Liver (tissue), 8 donors: ENCODE measurements at regions not wholly inside any gene's neighbourhood (a gene's known extent, or its start where the extent isn't known, plus 50 kb on each side); places are given as distances from the start of the nearest gene placed in this dataset.

Experiments used
- DNase-seq: peaks from one replicate; pipeline ENCODE4 v3.0.0-alpha.2; 2017; ENCODE audit warnings: low spot score
- H3K27ac ChIP-seq, 2 donors: one replicate each; pipeline ENCODE4 v1.7.0; 2013; ENCODE audit warnings: inconsistent platforms in 2 of 2, low read length in 2 of 2, control low read depth in 1 of 2, low read depth in 1 of 2, mild to moderate bottlenecking in 1 of 2
- H3K27me3 ChIP-seq, 4 donors: one replicate each; pipeline versions ENCODE4 v1.6.1 to v1.7.0; 2013; ENCODE audit warnings: low read length in 3 of 4, inconsistent platforms in 1 of 4, mild to moderate bottlenecking in 1 of 4, moderate library complexity in 1 of 4; ENCODE audit not compliant: control insufficient read depth in 4 of 4, insufficient read depth in 4 of 4
- H3K36me3 ChIP-seq, 4 donors: one replicate each; pipeline versions ENCODE4 v1.6.1 to v1.7.0; 2013; ENCODE audit warnings: low read length in 3 of 4, mild to moderate bottlenecking in 3 of 4, low read depth in 1 of 4, moderate library complexity in 1 of 4; ENCODE audit not compliant: control insufficient read depth in 4 of 4, insufficient read depth in 3 of 4
- H3K4me1 ChIP-seq, 4 donors: one replicate each; pipeline versions ENCODE4 v1.6.1 to v1.7.0; 2013; ENCODE audit warnings: low read length in 3 of 4, mild to moderate bottlenecking in 3 of 4, moderate library complexity in 1 of 4; ENCODE audit not compliant: control insufficient read depth in 4 of 4, insufficient read depth in 4 of 4
- H3K4me3 ChIP-seq, 3 donors: one replicate each; pipeline versions ENCODE4 v1.6.1 to v1.7.0; 2013; ENCODE audit warnings: low read length in 3 of 3, control low read depth in 1 of 3, low read depth in 1 of 3, mild to moderate bottlenecking in 1 of 3
- H3K9ac ChIP-seq, 2 donors: one replicate each; pipeline ENCODE4 v1.7.0; 2013; ENCODE audit warnings: low read length in 2 of 2, mild to moderate bottlenecking in 2 of 2, moderate library complexity in 2 of 2, control low read depth in 1 of 2, low read depth in 1 of 2
- H3K9me3 ChIP-seq, 4 donors: one replicate each; pipeline versions ENCODE4 v1.6.1 to v1.7.0; 2013; ENCODE audit warnings: low read length in 3 of 4; ENCODE audit not compliant: control insufficient read depth in 4 of 4
- FOXA1 ChIP-seq: IDR thresholded peaks from 2 replicates; pipeline ENCODE4 v1.6.1; 2016; ENCODE audit warnings: antibody characterized with exemption
- GABPA ChIP-seq, 2 donors: IDR thresholded peaks in 1 of 2; conservative IDR thresholded peaks in 1 of 2; 2 replicates each; pipeline ENCODE4 v1.6.1; 2016; ENCODE audit warnings: antibody characterized with exemption in 2 of 2, mild to moderate bottlenecking in 1 of 2, moderate library complexity in 1 of 2
- HNF4G ChIP-seq: IDR thresholded peaks from 2 replicates; pipeline ENCODE4 v1.6.1; 2016; ENCODE audit warnings: antibody characterized with exemption
- JUND ChIP-seq, 2 donors: IDR thresholded peaks; 2 replicates each; pipeline ENCODE4 v1.6.1; 2016; ENCODE audit warnings: antibody characterized with exemption in 2 of 2
- NR2F2 ChIP-seq: IDR thresholded peaks from 2 replicates; pipeline ENCODE4 v1.6.1; 2016; ENCODE audit warnings: antibody characterized with exemption
- RAD21 ChIP-seq, 2 donors: IDR thresholded peaks; 2 replicates each; pipeline ENCODE4 v1.6.1; 2016; ENCODE audit warnings: antibody characterized with exemption in 2 of 2, mild to moderate bottlenecking in 2 of 2
- RXRA ChIP-seq, 2 donors: IDR thresholded peaks; 2 replicates each; pipeline ENCODE4 v1.6.1; 2017 to 2018; ENCODE audit warnings: antibody characterized with exemption in 2 of 2, mild to moderate bottlenecking in 1 of 2
- SP1 ChIP-seq: IDR thresholded peaks from 2 replicates; pipeline ENCODE4 v1.6.1; 2018; ENCODE audit warnings: antibody characterized with exemption, mild to moderate bottlenecking
- YY1 ChIP-seq: IDR thresholded peaks from 2 replicates; pipeline ENCODE4 v1.6.1; 2016; ENCODE audit warnings: antibody characterized with exemption, mild to moderate bottlenecking
- WGBS: extraction: QIAGEN DNeasy Blood & Tissue Kit; methylation state at CpG from one replicate; pipeline ENCODE4 v1.1.7; 2013; 5-methylcytosine and 5-hydroxymethylcytosine counted together
- TF ChIP-seq, protein P1 (sequence below): fragments of 150-350 bp; IDR thresholded peaks from 2 replicates; pipeline ENCODE4 v1.5.1; 2017; ENCODE audit warnings: improper control_type of control experiment, low read depth, low read length; ENCODE audit not compliant: missing input control
- TF ChIP-seq, protein P2 (sequence below): IDR thresholded peaks from 2 replicates; pipeline ENCODE4 v1.6.1; 2016; ENCODE audit warnings: antibody characterized with exemption, mild to moderate bottlenecking
- TF ChIP-seq, protein P3 (sequence below): IDR thresholded peaks from 2 replicates; pipeline ENCODE4 v1.6.1; 2016; ENCODE audit warnings: antibody characterized with exemption
- donor health status: healthy.
- donor health status: healthy.
- donor health status: healthy.
- donor health status: healthy.
- donor health status: healthy.

DNA sequence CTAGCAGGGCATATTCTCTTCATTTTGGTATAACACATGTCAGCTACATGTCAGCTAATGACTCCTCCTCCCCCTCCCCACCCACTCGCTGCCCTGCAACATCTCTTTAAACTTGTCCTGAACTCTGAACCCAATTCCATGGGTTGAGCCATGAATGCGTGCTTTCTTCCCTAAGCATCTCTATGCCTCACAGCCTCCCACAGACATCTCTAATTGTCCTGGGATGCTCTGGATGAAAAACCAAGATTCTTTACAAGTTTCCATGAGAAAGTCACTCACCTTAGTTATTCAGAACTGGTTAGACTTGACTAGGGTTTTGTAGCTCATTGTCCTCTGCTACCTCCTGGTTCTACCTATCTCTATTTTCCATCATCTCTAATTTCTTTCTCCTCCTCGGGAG lies 629.1 kb downstream of the TBL1XR1 start:
- 56% methylated on average over 3 of the region's 3 CpGs for WGBS
- Histone ChIP-seq H3K9ac (no peak overlapping the region), H3K36me3 (no peaks in the 10 kb centered on the region), H3K9me3 (no peaks in the 10 kb centered on the region), H3K4me3 (no peak overlapping the region), H3K27me3 (no peaks in the 10 kb centered on the region), H3K4me1 (no peaks in the 10 kb centered on the region), H3K27ac (no peak overlapping the region)
- no peak for TF ChIP-seq NR2F2
- TF ChIP-seq YY1: no peak
- no peak for DNase-seq

DNA sequence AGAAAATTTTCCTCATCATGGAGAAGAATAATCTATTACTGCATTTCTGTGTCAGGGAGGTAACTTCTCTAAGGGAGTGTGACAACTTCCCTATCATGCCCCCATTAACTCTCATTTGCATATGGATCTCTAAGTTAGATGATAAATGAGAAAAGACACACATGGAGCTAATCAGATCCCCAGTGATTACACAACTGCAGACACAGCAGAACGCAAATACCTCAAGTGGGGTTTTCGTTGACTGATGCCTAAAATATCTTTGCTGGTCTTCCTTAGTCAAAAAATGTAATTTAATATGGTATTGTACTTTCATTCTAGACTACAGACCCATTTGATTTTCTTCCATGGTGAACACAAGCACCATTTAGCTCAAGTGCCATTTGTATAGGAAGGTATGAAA lies 630.5 kb downstream of the TBL1XR1 start:
- Histone ChIP-seq H3K27me3 (no peaks in the 10 kb centered on the region), H3K4me1 (no peaks in the 10 kb centered on the region), H3K27ac (no peak overlapping the region), H3K4me3 (no peak overlapping the region), H3K9me3 (no peaks in the 10 kb centered on the region), H3K9ac (no peak overlapping the region), H3K36me3 (no peaks in the 10 kb centered on the region)
- TF ChIP-seq, protein P1, sequence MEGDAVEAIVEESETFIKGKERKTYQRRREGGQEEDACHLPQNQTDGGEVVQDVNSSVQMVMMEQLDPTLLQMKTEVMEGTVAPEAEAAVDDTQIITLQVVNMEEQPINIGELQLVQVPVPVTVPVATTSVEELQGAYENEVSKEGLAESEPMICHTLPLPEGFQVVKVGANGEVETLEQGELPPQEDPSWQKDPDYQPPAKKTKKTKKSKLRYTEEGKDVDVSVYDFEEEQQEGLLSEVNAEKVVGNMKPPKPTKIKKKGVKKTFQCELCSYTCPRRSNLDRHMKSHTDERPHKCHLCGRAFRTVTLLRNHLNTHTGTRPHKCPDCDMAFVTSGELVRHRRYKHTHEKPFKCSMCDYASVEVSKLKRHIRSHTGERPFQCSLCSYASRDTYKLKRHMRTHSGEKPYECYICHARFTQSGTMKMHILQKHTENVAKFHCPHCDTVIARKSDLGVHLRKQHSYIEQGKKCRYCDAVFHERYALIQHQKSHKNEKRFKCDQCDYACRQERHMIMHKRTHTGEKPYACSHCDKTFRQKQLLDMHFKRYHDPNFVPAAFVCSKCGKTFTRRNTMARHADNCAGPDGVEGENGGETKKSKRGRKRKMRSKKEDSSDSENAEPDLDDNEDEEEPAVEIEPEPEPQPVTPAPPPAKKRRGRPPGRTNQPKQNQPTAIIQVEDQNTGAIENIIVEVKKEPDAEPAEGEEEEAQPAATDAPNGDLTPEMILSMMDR: no peak
- TF ChIP-seq RAD21 (IDR thresholded peaks at IDR 0.05) (no peak), HNF4G (no peak)
- 60% methylated on average over 2 of the region's 2 CpGs for WGBS
- no peak for DNase-seq

DNA sequence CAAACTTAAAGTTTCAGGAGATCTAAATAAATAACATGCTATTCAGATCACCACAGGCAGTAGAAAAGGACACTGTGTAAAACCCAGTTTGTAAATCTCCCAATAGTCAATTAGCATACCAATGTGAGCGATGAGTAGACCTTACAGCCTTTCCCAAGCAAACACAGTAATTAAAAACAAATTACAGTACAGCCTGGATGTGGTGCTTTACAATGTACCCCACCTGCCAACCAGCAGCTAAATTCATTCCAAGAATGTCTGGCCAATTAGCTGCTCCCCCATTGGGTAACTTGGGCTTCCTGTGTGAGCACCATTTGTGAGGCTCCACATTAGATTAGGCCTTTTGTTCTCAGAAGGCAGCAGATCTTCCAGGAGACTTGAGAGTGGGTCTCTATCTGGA lies 635.0 kb downstream of the TBL1XR1 start:
- no peak overlapping the region for H3K4me3 ChIP-seq
- no peaks in the 10 kb centered on the region for H3K4me1 ChIP-seq
- WGBS: 90% methylated on average over 1 of the region's 1 CpG
- H3K27ac ChIP-seq: no peak overlapping the region
- no peaks in the 10 kb centered on the region for H3K9me3 ChIP-seq
- no peak for DNase-seq
- H3K36me3 ChIP-seq: no peaks in the 10 kb centered on the region
- no peak overlapping the region for H3K9ac ChIP-seq
- no peak for TF ChIP-seq FOXA1
- no peak for TF ChIP-seq SP1
- TF ChIP-seq, protein P2, sequence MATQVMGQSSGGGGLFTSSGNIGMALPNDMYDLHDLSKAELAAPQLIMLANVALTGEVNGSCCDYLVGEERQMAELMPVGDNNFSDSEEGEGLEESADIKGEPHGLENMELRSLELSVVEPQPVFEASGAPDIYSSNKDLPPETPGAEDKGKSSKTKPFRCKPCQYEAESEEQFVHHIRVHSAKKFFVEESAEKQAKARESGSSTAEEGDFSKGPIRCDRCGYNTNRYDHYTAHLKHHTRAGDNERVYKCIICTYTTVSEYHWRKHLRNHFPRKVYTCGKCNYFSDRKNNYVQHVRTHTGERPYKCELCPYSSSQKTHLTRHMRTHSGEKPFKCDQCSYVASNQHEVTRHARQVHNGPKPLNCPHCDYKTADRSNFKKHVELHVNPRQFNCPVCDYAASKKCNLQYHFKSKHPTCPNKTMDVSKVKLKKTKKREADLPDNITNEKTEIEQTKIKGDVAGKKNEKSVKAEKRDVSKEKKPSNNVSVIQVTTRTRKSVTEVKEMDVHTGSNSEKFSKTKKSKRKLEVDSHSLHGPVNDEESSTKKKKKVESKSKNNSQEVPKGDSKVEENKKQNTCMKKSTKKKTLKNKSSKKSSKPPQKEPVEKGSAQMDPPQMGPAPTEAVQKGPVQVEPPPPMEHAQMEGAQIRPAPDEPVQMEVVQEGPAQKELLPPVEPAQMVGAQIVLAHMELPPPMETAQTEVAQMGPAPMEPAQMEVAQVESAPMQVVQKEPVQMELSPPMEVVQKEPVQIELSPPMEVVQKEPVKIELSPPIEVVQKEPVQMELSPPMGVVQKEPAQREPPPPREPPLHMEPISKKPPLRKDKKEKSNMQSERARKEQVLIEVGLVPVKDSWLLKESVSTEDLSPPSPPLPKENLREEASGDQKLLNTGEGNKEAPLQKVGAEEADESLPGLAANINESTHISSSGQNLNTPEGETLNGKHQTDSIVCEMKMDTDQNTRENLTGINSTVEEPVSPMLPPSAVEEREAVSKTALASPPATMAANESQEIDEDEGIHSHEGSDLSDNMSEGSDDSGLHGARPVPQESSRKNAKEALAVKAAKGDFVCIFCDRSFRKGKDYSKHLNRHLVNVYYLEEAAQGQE: no peak
- no peak for TF ChIP-seq JUND (IDR thresholded peaks at IDR 0.05)
- TF ChIP-seq, protein P3, sequence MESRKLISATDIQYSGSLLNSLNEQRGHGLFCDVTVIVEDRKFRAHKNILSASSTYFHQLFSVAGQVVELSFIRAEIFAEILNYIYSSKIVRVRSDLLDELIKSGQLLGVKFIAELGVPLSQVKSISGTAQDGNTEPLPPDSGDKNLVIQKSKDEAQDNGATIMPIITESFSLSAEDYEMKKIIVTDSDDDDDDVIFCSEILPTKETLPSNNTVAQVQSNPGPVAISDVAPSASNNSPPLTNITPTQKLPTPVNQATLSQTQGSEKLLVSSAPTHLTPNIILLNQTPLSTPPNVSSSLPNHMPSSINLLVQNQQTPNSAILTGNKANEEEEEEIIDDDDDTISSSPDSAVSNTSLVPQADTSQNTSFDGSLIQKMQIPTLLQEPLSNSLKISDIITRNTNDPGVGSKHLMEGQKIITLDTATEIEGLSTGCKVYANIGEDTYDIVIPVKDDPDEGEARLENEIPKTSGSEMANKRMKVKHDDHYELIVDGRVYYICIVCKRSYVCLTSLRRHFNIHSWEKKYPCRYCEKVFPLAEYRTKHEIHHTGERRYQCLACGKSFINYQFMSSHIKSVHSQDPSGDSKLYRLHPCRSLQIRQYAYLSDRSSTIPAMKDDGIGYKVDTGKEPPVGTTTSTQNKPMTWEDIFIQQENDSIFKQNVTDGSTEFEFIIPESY: no peak
- TF ChIP-seq RXRA (IDR thresholded peaks at IDR 0.05): no peak
- TF ChIP-seq GABPA (IDR thresholded peaks at IDR 0.05 in 1 of 2, conservative IDR thresholded peaks at IDR 0.05 in 1 of 2): no peak
- TF ChIP-seq, protein P1: no peak
- H3K27me3 ChIP-seq: no peaks in the 10 kb centered on the region
